ENCODE measurements at regions not wholly inside any gene's neighbourhood (a gene's known extent, or its start where the extent isn't known, plus 50 kb on each side); places are given as distances from the start of the nearest gene placed in this dataset.

DNA sequence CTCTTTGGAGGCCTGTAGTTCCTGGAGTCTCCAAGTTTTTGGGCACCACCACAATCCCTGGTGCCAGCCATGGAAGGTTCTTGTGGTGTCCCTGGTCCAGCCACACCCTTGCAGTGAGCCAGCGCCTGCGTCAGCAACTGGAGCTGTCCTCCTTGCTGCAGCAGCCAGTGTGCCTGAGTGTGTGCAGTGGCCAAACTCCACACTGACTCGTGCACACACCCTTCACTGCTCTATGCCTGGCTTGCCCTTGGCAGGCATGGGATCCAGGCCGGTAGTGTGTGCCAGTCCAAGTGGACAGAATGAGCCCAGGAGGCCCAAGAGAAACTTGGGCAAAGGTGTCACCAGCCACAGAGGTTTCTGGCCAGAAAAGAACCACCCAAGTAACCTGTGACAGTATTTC is 1074.0 kb downstream of the PCDH18 start:
- H2AFZ ChIP-seq (ENCODE audit: insufficient read depth, low read depth, low read length, poor library complexity, severe bottlenecking), result no peak overlapping the region
- Mint-ChIP-seq H3K4me3 (no peak overlapping the region), H3K36me3 (no peaks in the 10 kb centered on the region), H3K27ac (no peak overlapping the region), H3K4me1 (no peaks in the 10 kb centered on the region), H3K9me3 (peaks cover 0 to 5% (median 2%) of the 10 kb centered on the region in 7 donors), H3K27me3 (ENCODE audit: low read depth in 3 of 3) (peaks cover 0 to under 1% (median 0%) of the 10 kb centered on the region in 3 donors)
- H4K20me1 ChIP-seq (ENCODE audit: insufficient read depth, low read length), result no peaks in the 10 kb centered on the region
- H3K9me3 ChIP-seq (replicated peaks in 1 of 2; ENCODE audit: control insufficient read depth in 1 of 2, insufficient read depth in 1 of 2, low read length in 2 of 2), result peaks cover 0 to 6% of the 10 kb centered on the region in 2 donors
- intact Hi-C loops (cut with micrococcal nuclease), result no loop called here
- H3K9ac ChIP-seq (ENCODE audit: insufficient read depth, low read length, poor library complexity, severe bottlenecking), result no peak overlapping the region
- DNase-seq, result no peak
- no peak overlapping the region for H3K4me2 ChIP-seq (replicated peaks; ENCODE audit: extremely low read depth, low read length, poor library complexity, severe bottlenecking)
- no peaks in the 10 kb centered on the region for H3K79me2 ChIP-seq (ENCODE audit: insufficient read depth, low read length)
- no peaks in the 10 kb centered on the region for H3K36me3 ChIP-seq (replicated peaks in 1 of 2; ENCODE audit: control insufficient read depth in 1 of 2, insufficient read depth in 2 of 2, low read length in 2 of 2)
- H3K27me3 ChIP-seq (ENCODE audit: control insufficient read depth in 2 of 2, insufficient read depth in 2 of 2, low read length in 2 of 2), result no peaks in the 10 kb centered on the region
- no peak overlapping the region for H3K27ac ChIP-seq (ENCODE audit: low read depth in 1 of 2, low read length in 2 of 2)
- TF ChIP-seq, protein P1, sequence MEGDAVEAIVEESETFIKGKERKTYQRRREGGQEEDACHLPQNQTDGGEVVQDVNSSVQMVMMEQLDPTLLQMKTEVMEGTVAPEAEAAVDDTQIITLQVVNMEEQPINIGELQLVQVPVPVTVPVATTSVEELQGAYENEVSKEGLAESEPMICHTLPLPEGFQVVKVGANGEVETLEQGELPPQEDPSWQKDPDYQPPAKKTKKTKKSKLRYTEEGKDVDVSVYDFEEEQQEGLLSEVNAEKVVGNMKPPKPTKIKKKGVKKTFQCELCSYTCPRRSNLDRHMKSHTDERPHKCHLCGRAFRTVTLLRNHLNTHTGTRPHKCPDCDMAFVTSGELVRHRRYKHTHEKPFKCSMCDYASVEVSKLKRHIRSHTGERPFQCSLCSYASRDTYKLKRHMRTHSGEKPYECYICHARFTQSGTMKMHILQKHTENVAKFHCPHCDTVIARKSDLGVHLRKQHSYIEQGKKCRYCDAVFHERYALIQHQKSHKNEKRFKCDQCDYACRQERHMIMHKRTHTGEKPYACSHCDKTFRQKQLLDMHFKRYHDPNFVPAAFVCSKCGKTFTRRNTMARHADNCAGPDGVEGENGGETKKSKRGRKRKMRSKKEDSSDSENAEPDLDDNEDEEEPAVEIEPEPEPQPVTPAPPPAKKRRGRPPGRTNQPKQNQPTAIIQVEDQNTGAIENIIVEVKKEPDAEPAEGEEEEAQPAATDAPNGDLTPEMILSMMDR (IDR thresholded peaks at IDR 0.05), result no peak
- H3K4me1 ChIP-seq (ENCODE audit: control insufficient read depth in 1 of 2, insufficient read depth in 2 of 2, low read length in 2 of 2), result no peaks in the 10 kb centered on the region
- 94% methylated on average over 4 of the region's 4 CpGs for WGBS (ENCODE audit: insufficient coverage)
- H3K4me3 ChIP-seq (replicated peaks in 1 of 3; ENCODE audit: low read depth in 2 of 3, low read length in 3 of 3), result no peak overlapping the region

DNA sequence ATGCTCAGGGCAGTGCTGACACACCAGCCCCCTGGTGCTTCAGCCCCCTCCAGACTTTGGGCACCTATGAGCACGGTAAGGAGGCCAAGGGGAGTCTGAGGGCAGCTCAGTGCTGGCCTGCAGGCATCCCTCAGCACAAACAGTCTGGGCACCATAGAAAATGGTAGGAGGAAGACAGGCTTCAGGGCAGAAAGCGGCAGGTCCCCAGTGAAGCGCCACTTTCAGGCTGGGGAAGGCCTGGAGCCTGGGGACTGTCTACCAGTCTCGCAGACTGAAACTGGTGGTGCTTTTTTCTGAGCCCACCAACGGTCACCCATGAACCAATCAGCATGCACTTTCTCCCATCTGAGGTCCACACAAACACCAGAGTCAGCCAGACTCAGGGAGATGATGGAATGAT is 1074.7 kb downstream of the PCDH18 start:
- no peak overlapping the region for H3K27ac Mint-ChIP-seq
- DNase-seq, result no peak
- Histone ChIP-seq H2AFZ (ENCODE audit: insufficient read depth, low read depth, low read length, poor library complexity, severe bottlenecking) (no peak overlapping the region), H4K20me1 (ENCODE audit: insufficient read depth, low read length) (no peaks in the 10 kb centered on the region), H3K4me2 (replicated peaks; ENCODE audit: extremely low read depth, low read length, poor library complexity, severe bottlenecking) (no peak overlapping the region), H3K4me1 (ENCODE audit: control insufficient read depth in 1 of 2, insufficient read depth in 2 of 2, low read length in 2 of 2) (no peaks in the 10 kb centered on the region), H3K9ac (ENCODE audit: insufficient read depth, low read length, poor library complexity, severe bottlenecking) (no peak overlapping the region), H3K27me3 (ENCODE audit: control insufficient read depth in 2 of 2, insufficient read depth in 2 of 2, low read length in 2 of 2) (no peaks in the 10 kb centered on the region), H3K27ac (ENCODE audit: low read depth in 1 of 2, low read length in 2 of 2) (no peak overlapping the region), H3K4me3 (replicated peaks in 1 of 3; ENCODE audit: low read depth in 2 of 3, low read length in 3 of 3) (no peak overlapping the region), H3K79me2 (ENCODE audit: insufficient read depth, low read length) (no peaks in the 10 kb centered on the region), H3K36me3 (replicated peaks in 1 of 2; ENCODE audit: control insufficient read depth in 1 of 2, insufficient read depth in 2 of 2, low read length in 2 of 2) (no peaks in the 10 kb centered on the region), H3K9me3 (replicated peaks in 1 of 2; ENCODE audit: control insufficient read depth in 1 of 2, insufficient read depth in 1 of 2, low read length in 2 of 2) (peaks cover 0 to 6% of the 10 kb centered on the region in 2 donors)
- WGBS (ENCODE audit: insufficient coverage), result 74% methylated on average over 4 of the region's 5 CpGs
- intact Hi-C loops (cut with micrococcal nuclease), result no loop called here
- H3K9me3 Mint-ChIP-seq, result peaks cover 0 to 4% (median 2%) of the 10 kb centered on the region in 7 donors
- no peaks in the 10 kb centered on the region for H3K36me3 Mint-ChIP-seq
- peaks cover 0 to 2% (median 0%) of the 10 kb centered on the region in 3 donors for H3K27me3 Mint-ChIP-seq (ENCODE audit: low read depth in 3 of 3)
- TF ChIP-seq, protein P1 (IDR thresholded peaks at IDR 0.05), result no peak
- no peak overlapping the region for H3K4me3 Mint-ChIP-seq
- no peaks in the 10 kb centered on the region for H3K4me1 Mint-ChIP-seq
